ENCODE measurements at regions not wholly inside any gene's neighbourhood (a gene's known extent, or its start where the extent isn't known, plus 50 kb on each side); places are given as distances from the start of the nearest gene placed in this dataset.

DNA sequence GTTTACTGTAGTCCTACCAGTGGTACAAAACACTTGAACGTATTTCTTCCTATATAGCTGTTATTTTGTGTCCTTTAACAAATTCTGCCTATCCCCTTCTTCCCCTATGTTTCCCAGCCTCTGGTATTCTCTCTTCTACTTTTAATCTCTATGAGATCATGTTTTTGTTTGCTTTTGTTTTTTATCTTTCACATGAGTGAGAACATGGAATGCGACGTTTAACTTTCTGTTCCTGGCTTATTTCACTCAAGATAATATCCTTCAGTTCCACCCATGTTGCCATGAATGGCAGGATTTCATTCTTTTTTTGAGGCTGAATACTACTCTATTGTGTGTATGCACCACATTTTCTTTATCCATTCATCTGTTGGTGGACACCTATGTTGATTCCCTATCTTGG is 634.4 kb upstream of the WWC1 start:
- POLR2A ChIA-PET, result no interaction called here
- TF ChIP-seq, protein P1, sequence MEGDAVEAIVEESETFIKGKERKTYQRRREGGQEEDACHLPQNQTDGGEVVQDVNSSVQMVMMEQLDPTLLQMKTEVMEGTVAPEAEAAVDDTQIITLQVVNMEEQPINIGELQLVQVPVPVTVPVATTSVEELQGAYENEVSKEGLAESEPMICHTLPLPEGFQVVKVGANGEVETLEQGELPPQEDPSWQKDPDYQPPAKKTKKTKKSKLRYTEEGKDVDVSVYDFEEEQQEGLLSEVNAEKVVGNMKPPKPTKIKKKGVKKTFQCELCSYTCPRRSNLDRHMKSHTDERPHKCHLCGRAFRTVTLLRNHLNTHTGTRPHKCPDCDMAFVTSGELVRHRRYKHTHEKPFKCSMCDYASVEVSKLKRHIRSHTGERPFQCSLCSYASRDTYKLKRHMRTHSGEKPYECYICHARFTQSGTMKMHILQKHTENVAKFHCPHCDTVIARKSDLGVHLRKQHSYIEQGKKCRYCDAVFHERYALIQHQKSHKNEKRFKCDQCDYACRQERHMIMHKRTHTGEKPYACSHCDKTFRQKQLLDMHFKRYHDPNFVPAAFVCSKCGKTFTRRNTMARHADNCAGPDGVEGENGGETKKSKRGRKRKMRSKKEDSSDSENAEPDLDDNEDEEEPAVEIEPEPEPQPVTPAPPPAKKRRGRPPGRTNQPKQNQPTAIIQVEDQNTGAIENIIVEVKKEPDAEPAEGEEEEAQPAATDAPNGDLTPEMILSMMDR (IDR thresholded peaks at IDR 0.05; ENCODE audit: control extremely low read depth, extremely low read depth, low read depth, missing control alignments), result no peak
- DNase-seq (ENCODE audit: extremely low spot score), result no peak
- CTCF ChIA-PET, result no interaction called here

DNA sequence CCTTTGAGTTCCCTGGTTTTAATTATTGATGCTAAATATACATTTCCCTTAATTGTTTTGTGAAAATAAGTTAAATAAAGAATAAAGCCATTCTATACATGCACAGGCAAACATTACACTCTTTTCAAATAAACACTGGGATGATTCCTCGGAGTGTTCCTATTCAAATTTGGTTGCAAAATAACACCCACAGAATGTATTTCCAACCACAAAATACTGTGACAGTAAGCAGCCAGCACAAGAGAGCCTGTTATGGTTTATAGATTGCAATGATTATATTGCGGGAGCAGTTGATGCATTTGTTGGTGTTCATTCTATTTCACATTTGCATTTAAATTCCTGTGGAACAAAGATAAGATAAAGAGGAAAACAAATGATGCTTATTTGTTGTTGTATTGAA is 632.6 kb upstream of the WWC1 start:
- TF ChIP-seq, protein P1 (IDR thresholded peaks at IDR 0.05; ENCODE audit: control extremely low read depth, extremely low read depth, low read depth, missing control alignments), result no peak
- CTCF ChIA-PET, result no interaction called here

GRCh38 chr5:167661605-167662004 is 629.8 kb upstream of the WWC1 start:
- ChIA-PET POLR2A (no interaction called here), CTCF (interaction anchor here (1.0 to 2.1 kb wide), 3 partner anchors 8 to 14 kb away, joined by 3 to 4 read pairs (median 4); no protein-coding TSS in a partner anchor)
- DNase-seq (ENCODE audit: extremely low spot score), result no peak
- TF ChIP-seq, protein P1 (IDR thresholded peaks at IDR 0.05; ENCODE audit: control extremely low read depth, extremely low read depth, low read depth, missing control alignments), result no peak

More for the DNA sequence above, 632.6 kb upstream of the WWC1 start:
- no peak for DNase-seq (ENCODE audit: extremely low spot score)
- POLR2A ChIA-PET, result no interaction called here

- TF ChIP-seq, protein P1 (IDR thresholded peaks at IDR 0.05; ENCODE audit: control extremely low read depth, extremely low read depth, low read depth, missing control alignments), result no peak
- DNase-seq (ENCODE audit: extremely low spot score), result no peak
- POLR2A ChIA-PET, result no interaction called here
- CTCF ChIA-PET, result no interaction called here
These were observed 627.1 kb upstream of the WWC1 start for GRCh38 chr5:167664222-167664804.

GRCh38 chr5:167665841-167666375 is 625.5 kb upstream of the WWC1 start:
- DNase-seq (ENCODE audit: extremely low spot score), result no peak
- ChIA-PET POLR2A (no interaction called here), CTCF (interaction anchor here (0.8 to 1.2 kb wide), 2 partner anchors 13 to 52 kb away, joined by 3 read pairs; no protein-coding TSS in a partner anchor)
- TF ChIP-seq, protein P1 (IDR thresholded peaks at IDR 0.05; ENCODE audit: control extremely low read depth, extremely low read depth, low read depth, missing control alignments), result no peak

GRCh38 chr5:167671176-167671575 is 620.3 kb upstream of the WWC1 start:
- ChIA-PET CTCF (interaction anchor here (0.7 kb wide), 1 partner anchor 9 kb away, joined by 4 read pairs; no protein-coding TSS in a partner anchor), POLR2A (no interaction called here)
- TF ChIP-seq, protein P1 (IDR thresholded peaks at IDR 0.05; ENCODE audit: control extremely low read depth, extremely low read depth, low read depth, missing control alignments), result no peak
- no peak for DNase-seq (ENCODE audit: extremely low spot score)

All from GM10248 (cell line).